Astrocyte of the cerebellum (primary cell): ENCODE measurements at regions not wholly inside any gene's neighbourhood (a gene's known extent, or its start where the extent isn't known, plus 50 kb on each side); places are given as distances from the start of the nearest gene placed in this dataset.

Source experiments
- DNase-seq: peaks from one replicate; pipeline ENCODE4 v3.0.0-alpha.2; 2011; ENCODE audit warnings: low read depth
- H3K4me3 ChIP-seq: 2 replicates; pipeline ENCODE4 v1.5.1; 2011; ENCODE audit warnings: mild to moderate bottlenecking, low read depth, low read length, moderate library complexity
- CTCF ChIP-seq: IDR thresholded peaks from 2 replicates; pipeline ENCODE4 v1.5.1; 2012; ENCODE audit warnings: low read length, low read depth, moderate library complexity, mild to moderate bottlenecking; ENCODE audit errors: missing control alignments
- in situ Hi-C: cut with HindIII; loops from 2 replicates; pipeline ENCODE4 v1.10.0; 2017; ENCODE audit warnings: low sequenced_read_pairs

- in situ Hi-C loops: no loop called here
- TF ChIP-seq CTCF: no peak
- DNase-seq: no peak
- H3K4me3 ChIP-seq: no peak overlapping the region
Observed at GRCh38 chr3:186457236-186457635, 86.9 kb downstream of the CRYGS start.

- H3K4me3 ChIP-seq: no peak overlapping the region
- TF ChIP-seq CTCF: no peak
- in situ Hi-C loops: no loop called here
- DNase-seq: no peak
Observed at GRCh38 chr3:186456731-186457191, 87.4 kb downstream of the CRYGS start.

GRCh38 chr3:186454881-186455703 is 89.1 kb downstream of the CRYGS start:
- no peak for DNase-seq
- TF ChIP-seq CTCF: no peak
- H3K4me3 ChIP-seq: no peak overlapping the region
- in situ Hi-C loops: no loop called here

GRCh38 chr3:186453531-186453930 is 90.6 kb downstream of the CRYGS start:
- no peak for TF ChIP-seq CTCF
- in situ Hi-C loops: no loop called here
- H3K4me3 ChIP-seq: no peak overlapping the region
- no peak for DNase-seq

GRCh38 chr3:186452517-186452916 is 90.5 kb upstream of the DGKG start:
- TF ChIP-seq CTCF: no peak
- H3K4me3 ChIP-seq: no peak overlapping the region
- peak; percentile 87 for DNase-seq
- in situ Hi-C loops: no loop called here

GRCh38 chr3:186451371-186451770 is 89.3 kb upstream of the DGKG start:
- TF ChIP-seq CTCF: no peak
- no peak overlapping the region for H3K4me3 ChIP-seq
- in situ Hi-C loops: no loop called here
- no peak for DNase-seq
